IPS DF 6.9 (cell line): ENCODE measurements at regions not wholly inside any gene's neighbourhood (a gene's known extent, or its start where the extent isn't known, plus 50 kb on each side); places are given as distances from the start of the nearest gene placed in this dataset.

ENCODE experiments used
- DNase-seq: peaks from one replicate; pipeline ENCODE4 v3.0.0-alpha.2; 2013; ENCODE audit warnings: low read depth, low spot score
- H3K27ac ChIP-seq: one replicate; pipeline ENCODE4 v1.5.1; 2013; ENCODE audit warnings: low read length, control low read depth
- H3K27me3 ChIP-seq: 2 replicates; pipeline ENCODE4 v1.6.1; 2013; ENCODE audit warnings: mild to moderate bottlenecking, low read length; ENCODE audit not compliant: control insufficient read depth, insufficient read depth
- H3K36me3 ChIP-seq: 2 replicates; pipeline ENCODE4 v1.6.1; 2013; ENCODE audit warnings: low read length; ENCODE audit not compliant: control insufficient read depth, insufficient read depth
- H3K4me1 ChIP-seq: 2 replicates; pipeline ENCODE4 v1.6.1; 2013; ENCODE audit warnings: low read length; ENCODE audit not compliant: control insufficient read depth, insufficient read depth
- H3K4me3 ChIP-seq: 2 replicates; pipeline ENCODE4 v1.5.1; 2013; ENCODE audit warnings: mild to moderate bottlenecking, low read length
- H3K9me3 ChIP-seq: 2 replicates; pipeline ENCODE4 v1.6.1; 2013; ENCODE audit warnings: low read length, inconsistent platforms; ENCODE audit not compliant: control insufficient read depth, insufficient read depth
- WGBS: extraction: QIAGEN DNeasy Blood & Tissue Kit; methylation state at CpG from one replicate; pipeline ENCODE4 v1.1.7; 2013; ENCODE audit warnings: mixed read lengths, missing lambda C conversion rate; ENCODE audit not compliant: insufficient read length, insufficient coverage; 5-methylcytosine and 5-hydroxymethylcytosine counted together

DNA sequence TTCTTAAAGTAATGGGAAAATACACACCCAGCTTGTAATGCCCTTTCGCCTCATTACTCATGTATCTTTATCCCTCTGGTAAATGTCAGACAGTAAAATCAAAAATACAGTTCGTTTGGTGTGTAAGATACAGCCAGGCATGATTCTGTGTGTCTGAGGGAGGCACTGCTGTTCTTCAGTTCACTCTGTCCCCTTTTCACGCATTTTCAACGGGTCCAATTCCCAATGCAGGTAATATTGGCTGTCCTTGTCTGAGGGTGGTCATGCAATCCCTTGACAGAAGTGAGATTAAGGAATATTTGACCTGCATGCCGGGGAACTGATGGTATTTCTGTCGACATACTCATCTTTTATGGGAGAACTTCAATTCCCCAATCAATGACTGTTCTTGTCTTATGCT, 587.2 kb upstream of the NXPH2 start:
- WGBS, result no CpG with 5 or more reads among the region's 6 CpGs
- Histone ChIP-seq H3K4me1 (peaks cover 4% of the 10 kb centered on the region; the same call in 1 of the 2 replicates), H3K9me3 (no peaks in the 10 kb centered on the region), H3K4me3 (no peak overlapping the region), H3K36me3 (no peaks in the 10 kb centered on the region), H3K27ac (no peak overlapping the region), H3K27me3 (peaks cover 11% of the 10 kb centered on the region)
- DNase-seq, result no peak

DNA sequence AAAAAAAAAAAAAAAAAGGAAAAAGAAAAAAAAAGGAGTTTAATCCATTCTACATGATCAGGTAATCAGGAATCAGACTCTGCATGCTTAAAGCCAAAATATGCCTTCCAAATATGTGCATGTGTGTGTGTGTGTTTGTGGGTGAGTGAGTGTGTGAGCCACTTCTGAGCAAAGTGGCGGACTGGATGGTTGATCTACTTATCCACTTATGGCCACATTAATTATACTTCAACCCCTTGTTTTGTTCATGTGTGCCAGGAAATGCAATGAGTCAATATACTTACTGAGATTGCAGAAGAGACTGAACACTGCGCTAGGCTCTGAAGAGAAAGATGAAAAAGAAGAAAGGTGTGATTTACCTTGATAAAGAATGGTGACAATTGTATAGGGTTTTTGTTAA, 586.5 kb upstream of the NXPH2 start:
- no peak for DNase-seq
- peaks cover 4% of the 10 kb centered on the region; the same call in 1 of the 2 replicates for H3K4me1 ChIP-seq
- H3K27ac ChIP-seq, result no peak overlapping the region
- no peak overlapping the region for H3K4me3 ChIP-seq
- no CpG with 5 or more reads among the region's 2 CpGs for WGBS
- H3K36me3 ChIP-seq, result no peaks in the 10 kb centered on the region
- H3K27me3 ChIP-seq, result peaks cover 11% of the 10 kb centered on the region
- H3K9me3 ChIP-seq, result no peaks in the 10 kb centered on the region

DNA sequence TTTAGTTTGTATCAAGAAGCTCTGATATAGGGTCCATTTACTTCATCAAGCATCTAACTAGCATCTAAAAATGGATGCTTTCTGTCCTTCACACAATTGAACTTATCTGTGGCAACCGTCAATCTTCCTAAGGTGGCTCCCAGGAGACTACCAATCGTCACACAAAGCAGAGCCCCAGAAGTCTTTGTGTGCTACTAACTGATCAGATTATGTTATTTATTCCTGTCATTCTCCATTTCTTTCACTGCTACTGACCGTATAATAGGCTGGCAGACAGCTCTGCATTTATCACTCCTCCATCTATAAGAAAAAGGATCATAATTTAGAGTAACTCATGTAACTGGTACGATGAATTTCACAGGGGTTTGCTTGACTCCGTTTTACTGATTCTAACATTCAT, 585.0 kb upstream of the NXPH2 start:
- no CpG with 5 or more reads among the region's 5 CpGs for WGBS
- H3K9me3 ChIP-seq, result no peaks in the 10 kb centered on the region
- no peaks in the 10 kb centered on the region for H3K36me3 ChIP-seq
- H3K4me1 ChIP-seq, result peaks cover 2% of the 10 kb centered on the region; the same call in 1 of the 2 replicates
- H3K4me3 ChIP-seq, result no peak overlapping the region
- no peak overlapping the region for H3K27ac ChIP-seq
- H3K27me3 ChIP-seq, result peaks cover 8% of the 10 kb centered on the region; the same call in 1 of the 2 replicates
- no peak for DNase-seq

DNA sequence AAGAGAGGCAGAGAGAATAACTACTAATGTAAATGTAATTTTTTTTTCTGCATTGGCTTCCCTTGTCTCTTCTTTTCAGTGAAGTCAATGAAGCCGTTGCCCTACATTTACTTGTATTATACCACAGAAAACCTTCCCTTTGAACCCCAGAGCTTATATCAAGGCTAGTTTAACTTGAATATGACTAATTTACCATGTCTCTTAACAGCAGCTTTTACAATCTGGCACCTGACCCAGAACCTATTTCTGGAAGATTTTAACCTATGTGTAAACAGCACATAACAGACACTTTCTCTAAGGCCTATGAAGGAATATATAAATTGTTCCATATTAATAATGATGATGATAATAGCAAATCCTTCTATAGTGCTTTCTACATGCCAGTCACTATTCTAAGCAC, 580.5 kb upstream of the NXPH2 start:
- H3K27me3 ChIP-seq, result no peaks in the 10 kb centered on the region
- H3K4me1 ChIP-seq, result no peaks in the 10 kb centered on the region
- no CpG with 5 or more reads among the region's 1 CpG for WGBS
- H3K27ac ChIP-seq, result no peak overlapping the region
- H3K4me3 ChIP-seq, result no peak overlapping the region
- no peak for DNase-seq
- H3K36me3 ChIP-seq, result no peaks in the 10 kb centered on the region
- H3K9me3 ChIP-seq, result no peaks in the 10 kb centered on the region

DNA sequence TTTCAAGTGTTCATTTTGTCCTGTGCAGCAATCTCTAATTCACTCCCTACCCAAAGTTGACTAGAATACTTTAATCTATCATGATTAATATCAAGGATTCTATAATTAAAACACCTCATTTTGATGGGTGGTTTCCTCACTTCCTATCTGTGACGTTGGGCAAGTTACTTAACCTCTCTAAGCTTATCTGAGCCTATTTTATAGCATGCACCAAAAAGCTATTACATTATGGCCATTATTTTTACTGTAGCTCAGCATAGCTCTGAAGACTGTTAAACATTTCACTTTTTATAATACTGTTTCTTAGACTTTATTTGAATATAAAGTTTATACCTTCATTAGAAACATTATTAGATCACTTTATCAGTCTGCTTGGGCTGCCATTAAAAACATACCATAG, 579.6 kb upstream of the NXPH2 start:
- no peak overlapping the region for H3K4me3 ChIP-seq

DNA sequence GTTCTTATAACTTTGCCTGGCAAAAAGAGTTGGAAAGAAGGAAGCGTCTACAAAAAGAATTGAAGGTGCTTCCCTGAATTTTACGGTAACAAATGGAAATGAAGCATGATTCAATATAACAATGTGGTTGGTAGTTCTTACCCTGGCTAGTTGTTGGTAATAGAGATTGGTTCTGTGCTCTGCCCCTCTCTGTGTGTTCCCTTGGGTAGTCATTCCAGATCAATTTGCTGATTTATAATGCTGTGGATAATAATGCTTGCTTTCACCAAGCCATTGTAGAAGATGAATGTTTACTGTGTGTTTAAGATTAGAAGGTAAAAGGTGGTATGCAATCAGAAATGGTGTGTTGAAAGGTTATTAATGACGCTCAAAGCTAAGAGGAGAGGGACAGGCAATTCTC, 577.8 kb upstream of the NXPH2 start:
- no peak overlapping the region for H3K27ac ChIP-seq
- no peak for DNase-seq
- no peak overlapping the region for H3K4me3 ChIP-seq
- WGBS, result 100% methylated on average over 1 of the region's 3 CpGs
- H3K4me1 ChIP-seq, result no peaks in the 10 kb centered on the region
- peaks cover 1% of the 10 kb centered on the region for H3K9me3 ChIP-seq
- no peaks in the 10 kb centered on the region for H3K36me3 ChIP-seq
- H3K27me3 ChIP-seq, result no peaks in the 10 kb centered on the region

More for the DNA sequence above, 579.6 kb upstream of the NXPH2 start:
- no peak for DNase-seq
- Histone ChIP-seq H3K9me3 (no peaks in the 10 kb centered on the region), H3K4me1 (no peaks in the 10 kb centered on the region), H3K36me3 (no peaks in the 10 kb centered on the region), H3K27me3 (no peaks in the 10 kb centered on the region), H3K27ac (no peak overlapping the region)
- WGBS, result no CpG with 5 or more reads among the region's 1 CpG

DNA sequence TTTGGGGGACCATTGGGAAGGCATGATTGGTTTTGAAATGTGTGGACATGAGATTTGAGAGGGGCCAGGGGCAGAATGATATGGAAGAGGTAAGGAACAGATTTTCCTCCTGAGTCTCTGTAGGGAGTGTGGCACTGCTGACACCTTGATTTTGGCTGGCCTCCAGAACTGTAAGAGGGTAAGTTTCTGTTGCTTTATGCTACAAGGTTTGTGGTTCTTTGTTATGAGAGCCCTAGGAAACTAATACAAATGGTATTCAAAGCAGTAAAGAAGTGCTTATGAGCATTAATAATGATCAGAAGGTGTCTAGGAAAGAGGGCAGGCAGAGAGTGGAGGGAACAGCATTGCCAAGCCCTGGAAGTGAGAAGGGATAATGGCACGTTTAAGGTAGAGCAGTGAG, 574.3 kb upstream of the NXPH2 start:
- DNase-seq, result no peak
- Histone ChIP-seq H3K9me3 (peaks cover 1% of the 10 kb centered on the region), H3K36me3 (no peaks in the 10 kb centered on the region), H3K4me3 (no peak overlapping the region), H3K27ac (no peak overlapping the region), H3K4me1 (no peaks in the 10 kb centered on the region), H3K27me3 (no peaks in the 10 kb centered on the region)
- no CpG with 5 or more reads among the region's 1 CpG for WGBS

DNA sequence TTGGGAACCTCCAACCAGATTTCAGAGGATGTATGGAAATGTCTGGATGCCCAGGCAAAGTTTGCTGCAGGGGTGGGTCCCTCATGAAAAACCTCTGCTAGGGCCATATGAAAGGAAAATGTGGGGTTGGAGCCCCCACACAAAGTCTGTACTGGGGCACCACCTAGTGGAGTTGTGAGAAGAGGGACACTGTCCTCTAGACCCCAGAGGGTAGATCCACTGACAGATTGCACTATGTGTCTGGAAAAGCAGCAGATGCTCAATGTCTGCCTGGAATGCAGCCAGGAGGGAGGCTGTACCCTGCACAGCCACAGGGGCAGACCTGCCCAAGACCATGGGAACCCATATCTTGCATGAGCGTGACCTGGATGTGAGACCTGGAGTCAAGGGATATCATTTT, 573.7 kb upstream of the NXPH2 start:
- no peak overlapping the region for H3K27ac ChIP-seq
- WGBS, result no CpG with 5 or more reads among the region's 1 CpG

DNA sequence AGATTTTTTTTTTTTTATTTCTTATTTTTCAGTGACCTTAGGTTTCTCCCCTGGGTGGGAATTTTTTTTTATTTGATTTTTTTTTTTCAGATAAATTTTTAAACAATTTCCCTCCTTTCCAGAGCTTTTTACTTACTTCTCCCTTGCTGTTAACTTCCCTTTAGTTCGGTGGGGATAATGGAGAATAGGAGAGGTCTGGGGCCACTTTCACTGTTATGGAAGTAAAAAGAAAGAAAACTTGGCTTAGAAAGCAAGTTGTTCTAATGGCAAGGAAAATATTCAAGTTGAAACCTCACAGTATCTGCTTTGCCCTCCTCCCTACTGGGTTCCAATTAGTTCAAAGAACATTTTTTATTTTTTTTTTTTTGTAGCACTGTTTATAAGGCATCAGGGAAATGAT, 537.1 kb upstream of the NXPH2 start:
- no peak overlapping the region for H3K27ac ChIP-seq
- H3K4me3 ChIP-seq, result no peak overlapping the region
- no peaks in the 10 kb centered on the region for H3K36me3 ChIP-seq
- H3K27me3 ChIP-seq, result no peaks in the 10 kb centered on the region
- no peaks in the 10 kb centered on the region for H3K9me3 ChIP-seq
- H3K4me1 ChIP-seq, result no peaks in the 10 kb centered on the region
- no peak for DNase-seq
- no CpG with 5 or more reads among the region's 1 CpG for WGBS

More for the DNA sequence above, 573.7 kb upstream of the NXPH2 start:
- Histone ChIP-seq H3K27me3 (no peaks in the 10 kb centered on the region), H3K4me3 (no peak overlapping the region), H3K4me1 (no peaks in the 10 kb centered on the region), H3K36me3 (no peaks in the 10 kb centered on the region), H3K9me3 (peaks cover 1% of the 10 kb centered on the region)
- no peak for DNase-seq

DNA sequence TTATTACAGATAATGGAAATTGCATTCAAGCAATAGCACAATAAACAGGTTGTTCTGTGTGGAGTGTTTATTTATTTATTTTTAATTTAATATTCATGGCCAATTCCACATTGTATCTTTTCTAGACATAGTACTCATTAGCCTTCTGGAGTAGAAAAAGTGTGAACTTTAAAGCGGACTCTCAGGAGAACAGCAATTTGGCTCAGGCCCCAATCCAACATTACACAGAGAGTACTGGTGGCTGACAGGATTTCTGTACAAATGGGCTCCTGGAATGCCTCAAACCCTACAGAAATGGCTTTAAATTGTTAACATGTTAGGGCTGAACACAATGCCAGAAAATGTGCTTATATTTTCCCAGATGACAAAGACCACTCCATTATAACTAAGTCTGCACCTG, 533.9 kb upstream of the NXPH2 start:
- DNase-seq, result no peak
- Histone ChIP-seq H3K36me3 (no peaks in the 10 kb centered on the region), H3K4me3 (no peak overlapping the region), H3K4me1 (no peaks in the 10 kb centered on the region), H3K27ac (no peak overlapping the region), H3K27me3 (no peaks in the 10 kb centered on the region), H3K9me3 (no peaks in the 10 kb centered on the region)
- no CpG with 5 or more reads among the region's 1 CpG for WGBS

DNA sequence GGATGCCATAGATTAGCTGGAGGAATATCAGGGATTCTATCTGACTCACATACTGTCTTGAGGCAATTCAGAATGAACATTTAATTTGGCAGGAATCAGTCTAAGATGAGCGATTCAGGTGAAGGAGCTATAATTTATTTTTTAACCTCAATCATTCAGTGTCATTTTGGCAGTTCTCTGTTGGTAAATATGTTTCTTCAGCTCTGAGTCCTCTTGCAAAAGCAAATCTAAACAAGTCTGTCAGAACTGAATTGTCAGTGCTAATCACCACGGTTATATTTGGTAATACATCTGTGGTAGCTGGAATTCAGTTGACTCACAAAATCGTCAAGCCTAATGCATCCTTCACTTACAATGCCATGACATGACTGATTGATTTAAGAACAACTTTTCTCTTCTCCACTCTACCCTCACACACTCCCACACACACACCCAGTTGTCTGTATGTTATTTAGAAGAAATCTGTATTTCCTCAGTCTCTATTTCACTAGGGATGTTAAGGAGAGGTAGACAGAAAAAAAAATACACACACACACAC, 516.6 kb upstream of the NXPH2 start:
- H3K27me3 ChIP-seq, result no peaks in the 10 kb centered on the region
- H3K27ac ChIP-seq, result no peak overlapping the region
- no peak overlapping the region for H3K4me3 ChIP-seq
- H3K9me3 ChIP-seq, result no peaks in the 10 kb centered on the region
- DNase-seq, result no peak
- H3K36me3 ChIP-seq, result no peaks in the 10 kb centered on the region
- H3K4me1 ChIP-seq, result no peaks in the 10 kb centered on the region
- WGBS, result no CpG with 5 or more reads among the region's 3 CpGs
